Kidney capillary endothelial cell (primary cell): ENCODE measurements at regions not wholly inside any gene's neighbourhood (a gene's known extent, or its start where the extent isn't known, plus 50 kb on each side); places are given as distances from the start of the nearest gene placed in this dataset.

Source experiments
- DNase-seq: peaks from one replicate; pipeline ENCODE4 v3.0.0-alpha.2; 2018; ENCODE audit warnings: low spot score

DNA sequence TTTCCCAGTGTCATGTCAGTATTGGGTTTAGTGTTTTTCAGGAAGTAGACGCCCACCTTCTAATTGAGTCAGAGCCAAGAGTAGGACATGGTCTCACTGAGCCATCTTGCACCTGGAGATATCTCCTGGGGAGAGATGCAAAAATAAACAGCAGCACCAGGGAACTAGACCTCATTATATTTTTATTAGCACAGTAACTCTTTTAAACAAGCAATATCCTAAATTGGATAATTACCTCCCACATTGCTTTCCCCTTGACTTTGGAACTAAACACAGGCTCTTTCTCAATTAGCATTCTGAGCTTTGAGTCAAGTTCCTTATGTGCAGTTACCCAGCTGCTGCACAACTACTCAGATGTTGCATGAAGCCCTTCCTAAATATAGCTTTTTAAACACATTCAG lies 175.4 kb downstream of the IBTK start:
- DNase-seq: no peak

DNA sequence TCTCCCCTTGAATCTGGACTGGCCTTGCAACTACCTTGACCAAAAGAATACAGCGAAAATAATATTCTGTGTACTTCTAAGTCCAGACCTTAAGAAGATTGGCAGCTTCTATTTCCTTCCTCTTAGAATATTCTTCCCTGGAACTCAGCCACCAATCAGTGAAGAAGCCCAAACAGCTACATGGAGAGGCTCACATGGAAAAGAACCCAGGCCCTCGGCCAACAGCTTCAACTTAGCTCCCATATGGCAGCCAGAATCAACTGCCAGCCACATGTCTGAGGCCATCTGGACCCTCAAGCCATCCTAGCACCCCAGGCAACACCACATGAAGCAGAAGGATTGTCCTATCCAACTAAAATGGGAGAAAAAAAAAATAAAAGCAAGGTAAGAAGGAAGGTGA lies 178.8 kb downstream of the IBTK start:
- no peak for DNase-seq

DNA sequence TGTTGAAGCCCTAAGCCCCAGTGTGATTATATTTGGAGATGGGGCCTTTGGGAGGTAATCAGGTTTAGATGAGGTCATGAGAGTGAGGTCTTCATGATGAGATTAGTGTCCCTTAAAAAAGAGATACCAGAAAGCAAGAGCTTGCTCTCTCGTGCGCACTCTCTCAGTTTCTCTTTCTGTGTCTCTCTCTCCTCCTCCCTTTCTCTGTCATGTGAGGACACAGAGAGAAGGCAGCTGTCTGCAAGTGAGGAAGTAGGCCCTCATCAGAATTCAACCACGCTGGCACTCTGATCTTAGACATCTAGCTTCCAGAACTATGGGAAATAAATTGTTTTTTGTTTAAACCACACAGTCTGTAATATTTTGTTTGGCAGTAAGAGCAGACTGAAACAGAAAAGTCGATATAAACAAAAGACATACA lies 180.5 kb downstream of the IBTK start:
- DNase-seq: no peak

DNA sequence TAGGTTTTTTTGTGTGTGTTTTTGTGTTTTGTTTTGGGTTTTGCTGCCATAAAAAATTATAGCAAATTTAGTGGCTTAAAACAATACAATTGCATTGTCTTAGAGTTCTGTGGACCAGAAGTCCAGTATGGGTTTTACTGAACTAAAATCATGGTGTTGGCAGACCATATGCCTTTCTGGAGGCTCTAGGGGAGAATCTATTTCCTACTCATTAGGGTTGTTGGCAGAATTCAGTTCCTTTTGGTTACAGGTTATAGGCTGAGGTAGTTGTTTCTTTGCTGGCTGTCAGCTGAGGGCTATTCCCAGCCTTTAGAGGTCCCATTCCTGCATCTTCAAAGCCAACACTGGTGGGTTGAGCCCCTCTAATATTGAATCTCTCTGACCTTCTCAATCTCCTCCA lies 181.3 kb downstream of the IBTK start:
- DNase-seq: no peak

DNA sequence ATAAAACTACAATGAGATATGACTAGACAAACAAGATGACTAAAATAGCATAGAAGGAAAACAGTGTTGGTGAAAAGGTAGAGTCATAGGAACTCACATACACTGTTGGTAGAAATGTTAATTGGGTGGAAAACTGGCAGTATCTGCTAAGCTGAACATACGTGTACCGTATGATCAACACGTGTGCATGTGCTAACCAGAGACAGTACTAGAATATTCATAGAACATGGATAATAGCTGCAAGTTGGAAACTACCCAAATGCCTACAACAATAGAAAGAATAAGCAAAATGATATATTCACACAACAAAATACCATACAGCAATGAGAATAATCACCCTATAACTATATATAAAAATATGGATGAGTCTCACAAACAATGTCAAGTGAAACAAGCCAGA lies 184.0 kb downstream of the IBTK start:
- no peak for DNase-seq

DNA sequence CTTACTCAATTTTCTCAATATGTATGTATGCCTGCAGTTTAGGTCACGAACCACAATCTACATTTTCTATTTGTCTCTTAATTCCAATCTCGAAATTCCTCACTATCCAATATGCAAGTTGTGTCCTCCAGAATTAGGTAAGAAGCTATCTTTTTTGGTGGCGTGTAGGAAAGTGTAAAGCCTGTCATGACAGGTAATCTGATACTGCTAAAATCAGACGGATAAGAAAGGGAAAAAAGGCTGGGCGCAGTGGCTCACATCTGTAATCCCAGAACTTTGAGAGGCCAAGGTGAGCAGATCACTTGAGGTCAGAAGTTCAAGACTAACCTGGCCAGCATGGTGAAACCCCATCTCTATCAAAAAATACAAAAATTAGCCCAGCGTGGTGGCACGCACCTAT lies 185.3 kb downstream of the IBTK start:
- DNase-seq: no peak

DNA sequence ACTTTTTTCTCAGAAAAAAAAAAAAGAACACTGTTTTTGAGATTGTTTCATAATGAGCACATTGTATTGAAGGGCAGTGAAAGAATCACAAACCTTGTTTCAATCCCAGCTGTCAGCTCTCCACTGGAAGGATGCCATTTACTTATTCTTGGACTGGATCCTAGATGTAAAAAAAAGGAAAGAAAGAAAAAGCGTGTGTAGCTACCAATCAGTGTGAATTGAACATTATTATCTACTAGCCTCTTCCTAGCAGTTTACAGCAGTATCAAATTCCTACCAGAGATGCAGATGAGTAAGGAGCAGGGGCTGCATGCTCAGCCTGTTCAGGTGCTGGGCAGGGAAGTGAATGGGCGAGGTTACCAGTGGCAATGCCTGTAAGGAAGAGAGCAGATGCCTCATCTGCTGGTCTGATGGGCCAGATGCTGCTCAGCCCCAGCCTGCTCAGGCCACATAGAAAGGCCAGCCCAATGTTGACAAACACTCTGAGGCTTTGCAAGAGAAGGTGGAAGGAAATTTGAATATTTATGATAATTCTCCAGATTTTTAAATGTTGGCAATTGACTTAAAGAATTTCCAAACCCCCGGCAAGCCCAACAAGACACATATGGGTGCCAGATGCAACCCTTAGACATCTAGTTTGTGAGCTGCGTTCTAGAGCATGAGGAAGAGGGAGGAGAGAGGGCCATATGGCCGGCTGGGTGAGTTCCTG lies 189.5 kb downstream of the IBTK start:
- no peak for DNase-seq

DNA sequence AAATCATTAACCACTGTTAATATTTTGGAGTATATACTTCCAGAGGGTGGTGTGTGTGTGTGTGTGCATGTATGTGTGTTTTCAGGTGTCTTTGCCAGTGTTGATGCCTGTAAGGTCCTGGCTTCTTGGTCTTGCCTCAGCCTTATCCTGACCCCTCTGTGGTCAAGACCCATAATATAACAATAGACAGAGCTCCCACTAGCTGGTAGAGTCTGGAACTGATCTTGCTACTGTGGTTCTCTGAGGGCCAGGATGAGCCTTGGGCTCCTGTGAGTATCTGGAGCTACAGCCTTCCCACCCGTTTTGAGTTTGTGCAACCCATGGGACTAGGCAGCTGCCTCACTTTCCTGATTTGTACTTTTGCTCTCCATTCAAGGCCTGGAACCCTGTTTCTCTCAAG lies 191.0 kb downstream of the IBTK start:
- DNase-seq: no peak

DNA sequence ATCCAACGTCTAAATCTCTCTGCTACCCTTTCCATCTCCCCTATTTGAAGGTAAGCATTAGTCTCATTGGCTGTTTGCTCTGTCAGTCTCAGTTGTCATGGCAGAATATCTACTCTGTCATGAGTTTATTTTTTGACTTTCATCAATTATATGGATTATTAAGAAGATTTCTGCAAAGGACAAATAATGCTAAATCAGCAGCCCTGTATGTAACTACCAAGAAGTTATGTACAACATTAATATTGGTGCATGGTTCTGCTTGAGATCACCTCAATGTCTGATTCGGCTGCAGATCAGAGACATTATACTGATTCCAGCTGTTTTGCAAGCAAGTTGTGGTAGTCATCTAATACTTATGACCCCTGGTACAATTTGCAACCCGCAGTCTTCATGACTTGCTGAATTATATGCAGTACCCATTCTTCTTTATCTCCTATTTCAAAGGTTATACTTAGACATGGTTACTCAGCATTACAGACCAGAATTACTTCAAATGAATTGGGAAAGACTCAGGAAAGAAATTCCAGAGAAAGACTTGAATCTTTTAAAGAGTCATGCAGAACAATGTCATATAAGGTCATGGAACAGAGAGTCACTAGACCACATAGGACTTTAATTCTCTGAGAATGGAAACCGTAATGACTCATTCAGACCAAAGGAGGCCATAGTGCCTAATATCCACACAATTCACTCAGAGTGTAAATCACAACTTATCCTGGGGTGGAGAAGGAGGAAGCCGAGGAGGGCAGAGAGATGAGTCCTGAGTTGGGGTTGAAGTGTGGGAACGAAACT lies 201.4 kb downstream of the IBTK start:
- DNase-seq: no peak

DNA sequence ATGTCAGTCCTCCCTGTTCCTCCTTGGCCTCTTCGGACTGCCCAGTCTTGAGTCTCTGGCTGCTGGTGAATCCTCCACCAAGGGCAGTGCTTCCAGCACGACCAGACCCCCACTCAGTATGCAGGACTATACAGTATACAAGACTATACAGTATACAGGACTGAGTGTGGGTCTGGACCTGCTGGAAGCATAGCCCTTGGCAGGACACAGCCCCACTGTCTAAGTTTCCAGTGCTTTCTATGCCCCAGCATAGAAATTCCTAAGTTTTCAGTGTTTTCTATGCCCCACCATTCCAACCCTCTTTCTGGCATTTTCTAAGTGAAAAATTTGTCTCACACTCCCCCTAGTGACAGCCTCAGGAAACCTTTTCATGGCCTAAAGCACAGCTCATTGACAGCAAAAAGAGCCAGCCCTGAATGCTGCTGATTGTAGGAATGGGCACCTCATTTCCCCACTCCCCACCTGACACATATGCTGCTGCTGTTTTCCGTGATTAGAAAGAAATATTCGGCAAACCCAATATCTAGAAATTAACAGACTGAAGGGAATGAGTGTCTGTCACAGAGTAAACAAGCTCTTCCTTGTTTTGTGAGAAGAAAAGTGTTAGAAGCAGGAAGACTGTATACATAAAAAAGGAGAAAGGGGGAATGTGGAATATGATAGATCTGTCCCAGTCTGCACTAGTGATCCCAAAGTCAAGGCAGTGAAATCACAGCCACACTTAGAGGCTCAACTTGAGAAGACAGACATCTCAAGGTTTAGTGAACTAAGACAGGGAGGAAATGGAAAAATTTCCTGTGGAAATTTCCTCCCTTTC lies 206.9 kb downstream of the IBTK start:
- DNase-seq: peak; percentile 52

DNA sequence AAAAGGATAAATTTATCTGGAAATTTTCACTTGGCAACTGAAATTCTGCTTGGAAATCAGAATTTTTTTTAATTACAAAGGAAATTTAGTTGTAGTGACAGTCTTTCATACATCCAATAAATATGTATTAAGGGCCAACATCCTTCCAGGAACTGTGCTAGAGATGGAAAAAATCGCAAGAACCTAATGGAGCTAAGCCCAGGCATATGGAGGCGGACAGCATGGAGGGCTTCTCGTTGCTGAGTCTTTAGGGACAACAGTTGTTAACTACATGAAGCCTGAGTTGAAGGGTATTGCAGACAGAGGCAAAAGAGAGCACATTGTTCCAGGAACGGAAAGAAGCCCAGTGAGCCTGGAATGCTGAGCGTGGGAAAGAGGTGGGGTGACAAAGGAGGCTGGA lies 208.9 kb downstream of the IBTK start:
- no peak for DNase-seq

DNA sequence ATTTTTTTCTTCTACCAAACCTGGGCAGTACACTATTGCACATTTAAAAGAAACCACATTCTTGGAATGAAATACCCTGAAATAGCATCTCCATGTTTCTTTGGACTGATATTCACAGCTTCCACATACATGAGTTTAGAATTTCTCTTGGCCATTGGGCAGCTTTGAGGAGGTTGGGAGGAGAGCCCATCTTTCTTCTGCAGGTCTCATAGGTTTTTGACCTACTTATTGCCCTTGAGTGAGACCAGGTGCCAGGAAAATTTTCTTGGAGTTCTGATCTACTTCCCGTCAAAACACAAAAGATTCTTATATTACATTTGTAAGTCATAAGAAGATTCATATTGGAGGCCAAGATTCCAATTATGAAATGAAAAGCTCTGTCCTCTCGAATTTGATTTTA lies 212.0 kb downstream of the IBTK start:
- no peak for DNase-seq

DNA sequence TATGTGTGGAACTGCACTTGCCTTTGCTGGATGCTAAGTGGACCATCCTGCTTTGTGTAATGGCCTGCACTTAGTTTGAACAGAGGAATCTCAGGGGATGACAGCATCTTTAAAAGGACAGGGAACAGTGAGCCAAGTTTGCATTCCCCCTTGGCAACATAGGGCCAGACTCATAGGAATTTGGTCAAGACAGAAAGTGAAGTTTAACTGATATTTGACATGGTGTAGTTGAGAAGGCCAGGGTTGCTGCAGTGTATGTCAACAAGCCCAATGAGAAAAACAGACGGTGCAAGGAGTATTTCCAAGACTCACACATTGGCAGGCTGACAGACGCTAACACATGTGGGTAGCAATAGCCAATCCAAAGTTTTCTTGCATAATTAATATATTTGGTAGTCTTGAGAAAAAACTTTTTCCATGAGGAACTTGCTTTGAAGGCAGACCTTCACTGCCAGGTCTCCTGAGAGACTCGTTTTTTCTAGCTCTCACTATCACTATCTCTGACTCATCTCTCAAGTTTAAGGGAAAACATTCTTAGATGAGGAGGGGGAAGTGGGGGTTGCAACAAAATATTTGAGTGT lies 213.8 kb downstream of the IBTK start:
- no peak for DNase-seq

DNA sequence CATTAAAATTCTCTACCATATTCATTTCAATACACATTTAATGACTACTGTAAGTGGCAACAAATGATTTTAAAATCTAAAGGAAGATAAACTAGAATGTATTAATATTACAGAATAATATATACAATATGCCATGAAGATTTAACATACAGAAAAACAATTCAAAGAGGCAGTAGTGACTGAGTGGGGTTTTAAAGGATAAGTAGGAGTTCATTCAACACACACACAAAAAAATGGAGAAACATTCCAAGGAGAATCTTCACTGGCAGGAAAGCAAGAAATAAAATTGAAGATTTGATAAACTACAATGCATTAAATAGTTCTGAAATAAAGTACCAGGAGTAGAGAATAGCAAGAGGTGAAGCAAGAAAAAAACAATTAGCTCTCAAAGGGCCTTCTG lies 215.1 kb downstream of the IBTK start:
- DNase-seq: no peak

DNA sequence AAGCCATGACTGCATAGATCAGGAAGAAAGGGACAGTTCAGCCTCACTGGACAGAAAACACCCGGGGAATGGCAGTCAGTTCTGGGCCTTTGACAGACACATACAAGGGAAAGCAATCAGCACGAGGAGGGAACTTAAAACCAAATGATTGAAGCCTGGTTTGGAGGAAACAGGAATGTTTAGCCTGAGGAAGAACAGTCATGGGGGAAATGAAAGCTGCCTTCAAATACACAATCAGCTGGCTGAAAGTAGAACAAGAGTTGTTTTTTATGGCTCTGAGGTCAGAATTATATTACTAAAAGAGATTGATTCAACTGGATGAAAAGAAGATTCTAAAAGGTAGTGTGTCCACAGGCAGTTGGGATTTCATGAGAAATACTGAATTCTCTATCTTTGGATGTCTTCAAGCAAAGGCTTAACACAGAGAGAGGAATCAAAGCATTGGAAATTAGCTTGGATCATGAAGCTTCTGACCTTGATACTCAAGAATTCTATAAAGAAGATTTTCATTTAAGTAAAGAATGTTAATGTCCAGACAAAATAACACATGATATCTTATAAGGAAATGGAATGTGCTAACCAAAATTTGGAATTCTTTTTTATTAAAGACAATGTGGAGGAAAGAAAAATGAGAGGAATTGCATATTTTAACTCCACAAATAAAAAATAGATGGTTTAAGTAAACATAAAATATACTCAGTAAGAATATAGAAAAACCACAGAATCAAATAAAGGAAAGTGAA lies 216.6 kb downstream of the IBTK start:
- DNase-seq: no peak

DNA sequence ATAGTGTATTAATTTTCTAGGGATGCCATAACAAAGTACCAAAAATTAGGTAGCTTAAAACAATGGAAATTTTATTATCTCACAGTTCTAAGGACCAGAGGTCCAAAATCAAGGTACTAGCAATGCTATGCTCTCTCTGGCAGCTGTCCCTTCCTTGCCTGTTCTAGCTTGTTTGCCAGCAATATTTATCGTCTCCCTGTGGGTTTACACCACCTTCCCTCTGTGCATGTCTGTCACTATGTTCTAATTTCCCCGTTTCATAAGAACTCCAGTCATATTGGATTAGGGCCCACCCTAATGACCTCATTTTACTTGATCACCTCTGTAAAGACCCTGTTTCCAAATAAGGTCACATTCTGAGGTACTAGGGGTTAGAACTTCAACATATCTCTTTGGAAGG lies 217.2 kb downstream of the IBTK start:
- no peak for DNase-seq

DNA sequence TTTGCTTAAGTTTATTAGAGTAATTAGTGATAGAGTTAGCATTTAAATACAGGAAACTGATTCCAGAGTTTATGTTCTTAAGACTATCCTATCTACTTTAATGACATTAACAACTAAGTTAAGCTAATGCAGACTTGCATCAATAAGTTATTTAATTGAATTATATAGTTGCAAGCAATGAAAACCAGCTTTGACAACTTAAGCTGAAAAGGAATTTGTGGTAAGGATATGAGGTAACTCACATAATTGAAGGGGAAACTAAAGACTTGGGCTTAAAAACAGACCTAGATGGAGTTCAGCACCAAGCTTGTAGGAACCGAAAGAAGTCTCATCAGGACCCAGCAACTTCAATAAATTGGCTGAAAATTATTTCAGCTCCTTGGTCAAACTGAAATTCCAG lies 222.3 kb downstream of the IBTK start:
- no peak for DNase-seq

DNA sequence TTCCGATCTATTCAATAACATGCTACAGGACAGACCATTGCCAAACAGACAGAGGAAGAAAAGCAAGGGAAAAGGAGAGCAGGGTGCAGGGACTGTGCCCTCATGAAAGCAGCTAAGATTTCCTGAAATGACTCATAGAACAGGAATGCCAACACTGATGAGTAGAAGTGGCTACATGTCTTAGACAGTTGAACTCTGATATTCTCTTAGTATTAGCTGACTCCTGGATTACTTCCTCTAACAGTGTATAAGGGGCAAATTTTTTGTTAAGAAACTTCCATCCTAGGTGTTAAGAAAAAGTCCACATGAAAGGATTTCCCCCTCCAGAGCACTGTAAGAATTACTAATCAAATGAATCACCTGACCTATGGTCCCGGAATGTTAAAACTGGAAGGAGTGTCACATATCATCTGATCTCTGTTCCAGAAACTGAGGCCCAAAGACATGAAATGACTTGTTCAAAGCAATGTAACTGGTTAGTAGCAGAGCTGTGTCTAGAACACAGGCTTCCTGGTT lies 224.9 kb downstream of the IBTK start:
- DNase-seq: peak; percentile 82

DNA sequence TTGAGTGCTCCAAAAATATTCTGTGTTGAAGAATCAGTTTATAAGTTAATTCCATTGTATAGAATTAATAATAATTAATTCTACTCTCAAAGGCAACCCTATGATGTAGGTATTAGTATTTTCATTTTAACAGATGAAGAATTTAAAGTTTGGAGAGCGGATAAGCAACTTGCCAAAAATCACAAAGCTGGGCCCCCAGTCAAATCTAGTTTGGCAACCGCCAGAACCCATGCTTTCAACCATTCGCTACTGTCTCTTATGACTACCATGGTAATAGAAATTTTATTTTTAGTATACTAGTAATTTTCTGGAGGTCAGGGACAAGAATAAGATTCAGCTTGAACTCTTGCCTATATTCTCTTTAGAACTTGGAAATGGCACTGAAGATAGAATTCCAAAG lies 229.8 kb downstream of the IBTK start:
- no peak for DNase-seq

DNA sequence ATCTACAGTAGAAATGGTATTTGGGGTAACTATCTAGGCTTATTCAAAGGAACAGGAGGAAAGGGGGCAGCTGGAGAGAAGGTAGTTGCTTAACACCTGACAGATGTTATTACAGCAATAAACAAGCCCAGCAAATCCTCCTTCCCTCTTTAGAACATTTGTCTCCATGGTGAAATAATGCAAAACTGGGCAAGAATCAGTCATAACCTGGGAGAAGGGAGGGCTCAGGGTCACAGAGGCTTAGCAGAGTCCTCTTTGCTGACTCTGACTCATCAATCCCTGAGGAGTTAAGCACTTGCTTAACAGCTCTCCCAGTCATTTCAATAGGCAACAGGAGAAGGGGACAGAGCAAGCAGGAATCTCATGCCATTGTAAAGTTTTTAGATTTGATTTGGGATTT lies 230.3 kb downstream of the IBTK start:
- DNase-seq: peak; percentile 43

DNA sequence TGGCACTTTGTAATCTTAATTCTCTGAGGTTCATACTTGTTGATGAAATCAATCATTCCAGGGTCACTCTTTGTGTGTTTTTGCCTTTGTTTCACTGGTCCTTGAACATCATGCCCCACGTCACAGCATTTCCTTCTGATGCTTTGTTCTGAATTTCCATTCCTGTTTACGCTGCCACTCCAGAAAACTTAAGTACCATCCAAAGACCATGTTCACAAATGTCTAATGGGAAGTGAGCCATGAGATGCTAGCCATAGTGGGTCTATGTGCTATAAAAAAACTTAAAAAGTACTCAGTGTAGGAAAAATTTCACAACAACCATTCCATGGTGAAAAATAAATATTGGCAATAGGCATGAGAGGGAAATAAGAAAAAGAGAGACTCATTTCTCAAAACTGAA lies 232.0 kb downstream of the IBTK start:
- DNase-seq: peak; percentile 47

DNA sequence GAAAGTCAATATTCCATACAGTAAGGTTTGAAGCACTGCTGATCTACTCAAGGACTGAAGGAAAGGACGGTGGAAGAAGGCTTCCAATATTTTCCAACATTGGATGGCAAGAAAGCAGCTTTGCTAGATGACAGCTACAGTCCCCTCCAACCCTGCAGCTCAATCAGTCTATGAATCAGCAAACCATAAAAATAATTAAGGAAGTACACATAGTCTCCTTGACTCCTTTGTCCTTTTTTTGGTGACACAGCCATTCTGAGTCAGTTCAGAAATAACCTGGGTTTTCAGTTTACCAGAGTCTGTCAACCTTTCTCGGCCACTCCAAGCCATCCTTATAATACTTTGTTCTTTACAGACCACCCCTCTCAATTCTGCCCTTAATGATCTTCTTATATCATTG lies 232.5 kb downstream of the IBTK start:
- peak; percentile 78 for DNase-seq
